ENCODE measurements at regions not wholly inside any gene's neighbourhood (a gene's known extent, or its start where the extent isn't known, plus 50 kb on each side); places are given as distances from the start of the nearest gene placed in this dataset.

DNA sequence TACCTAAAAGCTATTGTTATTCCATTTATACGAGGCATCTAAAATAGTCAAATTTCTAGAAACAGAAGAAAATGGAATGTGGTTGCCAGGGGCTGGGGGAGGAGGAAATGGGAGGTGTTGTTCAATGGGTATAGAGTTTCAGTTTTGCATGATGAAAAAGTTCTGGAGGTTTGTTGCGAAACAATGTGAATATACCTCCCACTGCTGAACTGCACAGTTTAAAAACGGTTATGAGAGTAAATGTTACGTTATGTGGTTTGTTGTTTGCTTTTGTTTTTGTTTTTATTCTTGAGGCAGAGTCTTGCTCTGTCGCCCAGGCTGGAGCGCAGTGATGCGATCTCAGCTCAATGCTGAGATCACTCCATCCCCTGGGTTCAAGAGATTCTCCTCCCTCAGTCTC, 64.9 kb upstream of the NRBF2 start:
- no TSS peak for BruUV-seq (replicated peaks)

More for the DNA sequence above, 64.9 kb upstream of the NRBF2 start:
- Histone ChIP-seq H3K79me1 (ENCODE audit: low read depth in 1 of 2, low read length in 2 of 2) (no peaks in the 10 kb centered on the region), H3K9me3 (ENCODE audit: control insufficient read depth, insufficient read depth, low read length) (no peaks in the 10 kb centered on the region), H2BK15ac (ENCODE audit: low read depth, low read length) (no peak overlapping the region), H3K27me3 (ENCODE audit: control insufficient read depth, insufficient read depth, low read length) (peaks cover 11% of the 10 kb centered on the region), H3K36me3 (ENCODE audit: control insufficient read depth, insufficient read depth, low read length) (no peaks in the 10 kb centered on the region), H2BK120ac (ENCODE audit: low read depth, low read length) (no peak overlapping the region), H2BK5ac (ENCODE audit: low read depth, low read length, poor library complexity, severe bottlenecking) (no peak overlapping the region), H3K4ac (ENCODE audit: low read depth, low read length) (no peak overlapping the region), H4K20me1 (ENCODE audit: insufficient read depth, low read length) (no peaks in the 10 kb centered on the region), H4K8ac (ENCODE audit: low read depth in 2 of 2, low read length in 2 of 2) (no peak overlapping the region), H3K56ac (ENCODE audit: extremely low read depth, insufficient read depth, low read length) (no peak overlapping the region), H3K23ac (ENCODE audit: low read depth, low read length) (no peak overlapping the region), H3K14ac (replicated peaks; ENCODE audit: low read depth, low read length) (no peak overlapping the region), H3K27ac (ENCODE audit: insufficient read depth, low read length) (no peak overlapping the region), H3K18ac (ENCODE audit: low read depth, low read length) (no peak overlapping the region), H3K9ac (ENCODE audit: low read depth, low read length) (no peak overlapping the region), H3K4me3 (ENCODE audit: insufficient read depth, low read depth, low read length) (no peak overlapping the region), H2AK9ac (replicated peaks; ENCODE audit: low read depth, low read length, poor library complexity) (no peak overlapping the region), H2BK20ac (ENCODE audit: low read depth, low read length) (no peak overlapping the region), H3K9me1 (ENCODE audit: insufficient read depth, low read length) (no peaks in the 10 kb centered on the region), H3K4me1 (ENCODE audit: control insufficient read depth, insufficient read depth, low read length) (no peaks in the 10 kb centered on the region), H4K5ac (ENCODE audit: low read depth, low read length) (no peak overlapping the region), H4K91ac (ENCODE audit: insufficient read depth, low read depth, low read length) (no peak overlapping the region), H3K4me2 (ENCODE audit: low read depth, low read length) (no peak overlapping the region), H2AFZ (replicated peaks; ENCODE audit: low read length, poor library complexity) (no peak overlapping the region), H2AK5ac (ENCODE audit: low read depth, low read length) (no peak overlapping the region)
- in situ Hi-C loops (cut with MboI; ENCODE audit: low sequenced_read_pairs) (no loop called here), intact Hi-C loops (cut with micrococcal nuclease) (no loop called here), dilution Hi-C loops (cut with HindIII; ENCODE audit: low sequenced_read_pairs, unreplicated experiment) (no loop called here)
- TF ChIP-seq CEBPB (IDR thresholded peaks at IDR 0.05; ENCODE audit: low read depth, low read length) (peak; percentile 72), MAFK (IDR thresholded peaks at IDR 0.05; ENCODE audit: low read depth, low read length) (no peak)
- no CpG with 5 or more reads among the region's 7 CpGs for WGBS, 2 experiments (ENCODE audit: extremely low coverage in 2 of 2, insufficient read length in 1 of 2)
- CTCF ChIA-PET: no interaction called here
- DNase-seq: no peak
- no peak for ATAC-seq (ENCODE audit: low read depth)
- POLR2A ChIA-PET (ENCODE audit: unreplicated experiment): no interaction called here

Measured in IMR-90 (cell line).